ENCODE measurements at regions not wholly inside any gene's neighbourhood (a gene's known extent, or its start where the extent isn't known, plus 50 kb on each side); places are given as distances from the start of the nearest gene placed in this dataset.

DNA sequence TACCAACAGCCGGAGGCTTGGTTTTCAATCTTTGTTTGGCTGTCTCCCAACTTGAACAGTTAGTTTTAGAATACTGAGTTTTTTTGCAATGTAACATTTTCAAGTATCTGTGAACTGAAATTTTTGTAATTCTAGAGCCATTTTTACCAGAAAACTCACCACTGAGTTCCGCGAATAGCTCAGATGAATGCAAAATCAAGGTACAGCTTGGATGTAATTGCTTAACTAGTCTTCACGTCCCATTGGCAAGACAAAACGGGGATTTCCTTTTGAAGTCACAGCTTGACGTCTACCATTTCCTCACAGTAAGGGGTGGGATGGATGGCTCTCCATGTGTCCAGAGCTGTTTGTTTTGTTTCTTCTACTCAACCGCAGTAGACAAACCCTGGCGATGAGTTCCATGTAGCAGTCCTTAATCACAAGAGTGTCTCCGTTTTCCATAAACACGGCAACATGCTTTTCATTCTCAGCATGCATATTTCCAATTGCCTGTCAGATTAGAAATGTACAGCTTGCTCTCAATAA, 55.8 kb upstream of the FGFR2 start:
- no peaks in the 10 kb centered on the region for H3K27me3 ChIP-seq (ENCODE audit: insufficient read depth, low read length)
- H3T11ph ChIP-seq (ENCODE audit: low read length), result no peak overlapping the region
- H3K9me3 Mint-ChIP-seq, result peaks cover 3 to 4% of the 10 kb centered on the region in 2 experiments; a peak in 3 of 5 replicates
- H4K8ac ChIP-seq (replicated peaks; ENCODE audit: insufficient read length, low read depth, low read length), result no peak overlapping the region
- H2BK20ac ChIP-seq (ENCODE audit: low read depth, low read length, poor library complexity, severe bottlenecking), result no peak overlapping the region
- no peak overlapping the region for H3K27ac Mint-ChIP-seq
- no peak overlapping the region for H3K9ac ChIP-seq (ENCODE audit: extremely low read depth, insufficient read length, low read length)
- H4K20me1 ChIP-seq (ENCODE audit: control insufficient read depth, insufficient read depth, insufficient read length), result no peaks in the 10 kb centered on the region
- H3K27me3 Mint-ChIP-seq (ENCODE audit: low read depth), result peaks cover 6% of the 10 kb centered on the region; the same call in 1 of the 2 replicates
- H3K23me2 ChIP-seq (ENCODE audit: insufficient read length, low read depth, low read length, poor library complexity, severe bottlenecking), result no peaks in the 10 kb centered on the region
- no peak overlapping the region for H2BK5ac ChIP-seq (ENCODE audit: insufficient read length, low read length)
- no peak overlapping the region for H3K4ac ChIP-seq (ENCODE audit: low read depth, low read length)
- H3K18ac ChIP-seq (ENCODE audit: insufficient read length, low read depth, low read length), result no peak overlapping the region
- H3K36me3 Mint-ChIP-seq (ENCODE audit: insufficient read depth in 1 of 3, low read depth in 3 of 3), result peaks cover 0 to 4% (median 0%) of the 10 kb centered on the region in 3 experiments; a peak in 1 of 7 replicates
- H3K56ac ChIP-seq (ENCODE audit: insufficient read length, low read depth, low read length), result no peak overlapping the region
- WGBS (ENCODE audit: extremely low coverage, insufficient read length, low lambda C conversion rate), result no CpG with 5 or more reads among the region's 10 CpGs
- no peak overlapping the region for H3K14ac ChIP-seq (ENCODE audit: insufficient read depth, low read length)
- no peaks in the 10 kb centered on the region for H3K79me1 ChIP-seq (ENCODE audit: insufficient read depth, low read depth, low read length, poor library complexity, severe bottlenecking)
- no peak overlapping the region for H2AK5ac ChIP-seq (ENCODE audit: insufficient read length, low read length)
- no peak overlapping the region for H4K91ac ChIP-seq (ENCODE audit: insufficient read length, low read depth, low read length)
- peaks cover 5% of the 10 kb centered on the region; the same call in 1 of the 2 replicates for H3K4me1 ChIP-seq (ENCODE audit: insufficient read depth, low read length)
- H3K79me2 ChIP-seq (ENCODE audit: insufficient read depth, low read length), result no peaks in the 10 kb centered on the region
- H3K4me3 Mint-ChIP-seq, result no peak overlapping the region
- peaks cover 13 to 14% of the 10 kb centered on the region in 2 experiments for H3K4me1 Mint-ChIP-seq
- H3K9me3 ChIP-seq (ENCODE audit: control insufficient read depth, low read depth, low read length), result no peaks in the 10 kb centered on the region
- H3K23ac ChIP-seq (ENCODE audit: insufficient read length, low read depth, low read length), result no peak overlapping the region
- H4K5ac ChIP-seq (ENCODE audit: insufficient read length, low read depth, low read length), result no peak overlapping the region
- H2BK15ac ChIP-seq (ENCODE audit: low read depth, low read length), result no peak overlapping the region
- no peak overlapping the region for H2BK120ac ChIP-seq (ENCODE audit: low read depth, low read length, poor library complexity, severe bottlenecking)
- no peak overlapping the region for H3K27ac ChIP-seq (ENCODE audit: insufficient read length, low read depth, low read length)
- TF ChIP-seq, protein P1, sequence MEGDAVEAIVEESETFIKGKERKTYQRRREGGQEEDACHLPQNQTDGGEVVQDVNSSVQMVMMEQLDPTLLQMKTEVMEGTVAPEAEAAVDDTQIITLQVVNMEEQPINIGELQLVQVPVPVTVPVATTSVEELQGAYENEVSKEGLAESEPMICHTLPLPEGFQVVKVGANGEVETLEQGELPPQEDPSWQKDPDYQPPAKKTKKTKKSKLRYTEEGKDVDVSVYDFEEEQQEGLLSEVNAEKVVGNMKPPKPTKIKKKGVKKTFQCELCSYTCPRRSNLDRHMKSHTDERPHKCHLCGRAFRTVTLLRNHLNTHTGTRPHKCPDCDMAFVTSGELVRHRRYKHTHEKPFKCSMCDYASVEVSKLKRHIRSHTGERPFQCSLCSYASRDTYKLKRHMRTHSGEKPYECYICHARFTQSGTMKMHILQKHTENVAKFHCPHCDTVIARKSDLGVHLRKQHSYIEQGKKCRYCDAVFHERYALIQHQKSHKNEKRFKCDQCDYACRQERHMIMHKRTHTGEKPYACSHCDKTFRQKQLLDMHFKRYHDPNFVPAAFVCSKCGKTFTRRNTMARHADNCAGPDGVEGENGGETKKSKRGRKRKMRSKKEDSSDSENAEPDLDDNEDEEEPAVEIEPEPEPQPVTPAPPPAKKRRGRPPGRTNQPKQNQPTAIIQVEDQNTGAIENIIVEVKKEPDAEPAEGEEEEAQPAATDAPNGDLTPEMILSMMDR (conservative IDR thresholded peaks at IDR 0.05), result no peak
- DNase-seq, result no peak
- no peak overlapping the region for H3K4me2 ChIP-seq (ENCODE audit: insufficient read depth, insufficient read length, low read length)
- H2AFZ ChIP-seq (ENCODE audit: low read length), result no peak overlapping the region
- no peak overlapping the region for H2BK12ac ChIP-seq (ENCODE audit: insufficient read length, low read depth, low read length)
